ENCODE measurements at regions not wholly inside any gene's neighbourhood (a gene's known extent, or its start where the extent isn't known, plus 50 kb on each side); places are given as distances from the start of the nearest gene placed in this dataset.
"Not testable (repeated sequence)": the region's sequence is repeated elsewhere in the genome, so short reads cannot be mapped to it uniquely, and the experiment has no call there.

DNA sequence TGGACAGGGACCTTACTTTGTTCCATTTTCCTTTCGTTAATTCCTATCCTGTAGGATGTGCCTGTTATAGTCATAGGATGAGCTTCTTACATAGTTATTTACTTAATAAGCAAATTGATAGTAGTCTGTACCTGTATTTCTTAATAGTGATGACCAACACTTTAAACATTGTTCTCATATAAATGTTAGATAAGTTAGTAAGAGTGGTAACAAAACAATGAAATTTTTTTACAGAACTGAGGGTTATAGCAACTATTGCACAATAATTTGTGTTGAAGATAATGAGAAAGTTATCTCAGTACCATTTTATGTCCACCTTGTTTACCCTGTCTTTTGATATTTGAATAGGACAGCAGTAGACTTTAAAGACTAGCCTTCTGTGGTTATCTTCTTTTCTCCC lies 162.9 kb upstream of the ELL2 start:
- DNase-seq = no peak

GRCh38 chr5:96123418-96123817 lies 161.8 kb upstream of the ELL2 start:
- no peak for DNase-seq

DNA sequence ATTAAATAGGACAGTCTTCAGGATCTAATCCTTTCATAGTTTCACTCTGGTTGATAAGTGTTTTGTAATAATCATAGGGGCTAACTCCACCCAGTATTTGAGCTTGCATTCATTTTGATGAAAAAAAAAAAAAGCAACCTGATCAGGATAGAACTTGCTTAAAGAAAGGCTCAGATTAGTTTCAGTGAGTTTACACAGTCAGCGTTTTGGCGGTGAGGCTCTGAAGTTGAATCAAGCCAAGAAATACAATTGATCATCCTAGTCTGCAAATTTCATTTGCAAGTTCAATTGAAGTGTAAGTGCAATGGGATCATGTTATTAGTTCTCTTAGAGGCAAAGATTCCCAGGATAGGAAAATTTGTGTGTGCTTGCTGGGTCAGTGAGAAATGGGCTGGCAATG lies 159.7 kb upstream of the ELL2 start:
- no peak for DNase-seq

- DNase-seq = no peak
Measured at GRCh38 chr5:96120120-96120519, 158.5 kb upstream of the ELL2 start.

GRCh38 chr5:96117771-96118651 lies 156.4 kb upstream of the ELL2 start:
- DNase-seq = no peak

- no peak for DNase-seq
Measured at GRCh38 chr5:96115147-96115807, 153.6 kb upstream of the ELL2 start.

- no peak for DNase-seq
Measured at GRCh38 chr5:96114736-96115135, 153.1 kb upstream of the ELL2 start.

GRCh38 chr5:96113170-96113939 lies 151.7 kb upstream of the ELL2 start:
- DNase-seq = no peak

DNA sequence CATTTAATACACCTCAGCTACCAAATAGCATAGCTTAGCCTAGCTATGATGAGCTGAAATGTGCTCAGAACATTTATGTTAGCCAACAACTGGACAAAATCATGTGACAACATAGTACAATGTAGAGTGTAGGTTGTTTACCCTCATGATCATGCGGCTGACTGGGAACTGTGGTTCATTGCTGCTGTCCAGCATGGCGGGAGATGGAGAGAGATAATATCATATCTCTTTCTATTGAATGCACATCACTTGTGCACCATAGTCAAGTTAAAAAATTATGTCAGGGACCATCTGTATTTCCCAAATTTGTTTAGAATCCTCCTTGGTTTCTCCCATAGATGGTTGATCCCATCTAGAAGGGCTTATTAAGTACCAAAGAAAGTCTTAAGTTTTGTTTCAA lies 151.1 kb upstream of the ELL2 start:
- DNase-seq = no peak

GRCh38 chr5:96112123-96112670 lies 150.5 kb upstream of the ELL2 start:
- DNase-seq = no peak

- DNase-seq = no peak
Measured at GRCh38 chr5:96111080-96111756, 149.6 kb upstream of the ELL2 start.

- no peak for DNase-seq
Measured at GRCh38 chr5:96110300-96110699, 148.6 kb upstream of the ELL2 start.

GRCh38 chr5:96108629-96109028 lies 147.0 kb upstream of the ELL2 start:
- DNase-seq = not testable (repeated sequence)

DNA sequence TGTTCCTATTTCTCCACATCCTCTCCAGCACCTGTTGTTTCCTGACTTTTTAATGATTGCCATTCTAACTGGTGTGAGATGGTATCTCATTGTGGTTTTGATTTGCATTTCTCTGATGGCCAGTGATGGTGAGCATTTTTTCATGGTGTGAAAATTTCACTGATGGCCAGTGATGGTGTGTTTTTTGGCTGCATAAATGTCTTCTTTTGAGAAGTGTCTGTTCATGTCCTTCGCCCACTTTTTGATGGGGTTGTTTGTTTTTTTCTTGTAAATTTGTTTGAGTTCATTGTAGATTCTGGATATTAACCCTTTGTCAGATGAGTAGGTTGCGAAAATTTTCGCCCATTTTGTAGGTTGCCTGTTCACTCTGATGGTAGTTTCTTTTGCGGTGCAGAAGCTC lies 142.2 kb upstream of the ELL2 start:
- DNase-seq = not testable (repeated sequence)

DNA sequence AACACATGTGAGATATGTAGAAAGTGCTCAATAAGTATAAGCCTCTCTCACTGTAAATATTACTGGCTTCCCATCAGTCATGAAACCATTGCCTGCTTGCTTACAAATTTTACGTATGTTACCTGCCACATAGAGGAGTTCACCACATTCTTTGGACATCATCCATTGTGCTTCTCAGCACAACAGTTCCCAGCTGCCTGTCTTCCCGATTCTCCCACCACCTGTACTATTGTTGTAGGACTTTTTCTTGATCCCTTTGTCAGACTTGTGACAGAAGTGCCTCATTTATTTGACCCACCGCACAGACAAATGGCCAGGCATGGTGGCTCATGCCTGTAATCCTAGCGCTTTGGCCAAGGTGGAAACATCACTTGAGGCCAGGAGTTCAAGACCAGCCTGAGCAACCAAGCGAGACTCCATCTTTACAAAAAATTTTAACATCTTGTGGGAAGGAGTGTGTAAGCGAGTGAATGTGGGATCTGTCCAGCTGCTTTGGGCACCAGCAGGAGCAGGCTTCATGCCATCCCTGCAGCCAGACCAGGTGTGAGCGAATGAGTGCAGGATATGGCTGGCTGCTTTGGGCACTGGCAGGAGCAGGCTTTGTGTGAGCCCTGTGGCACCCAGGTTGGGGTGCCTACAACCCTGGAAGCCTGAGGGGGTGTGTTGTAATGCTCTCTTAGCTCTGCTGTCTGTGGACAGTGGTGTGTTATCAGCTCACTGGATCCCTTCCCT lies 139.9 kb upstream of the ELL2 start:
- no peak for DNase-seq

GRCh38 chr5:96097488-96097887 lies 135.8 kb upstream of the ELL2 start:
- DNase-seq = not testable (repeated sequence)

DNA sequence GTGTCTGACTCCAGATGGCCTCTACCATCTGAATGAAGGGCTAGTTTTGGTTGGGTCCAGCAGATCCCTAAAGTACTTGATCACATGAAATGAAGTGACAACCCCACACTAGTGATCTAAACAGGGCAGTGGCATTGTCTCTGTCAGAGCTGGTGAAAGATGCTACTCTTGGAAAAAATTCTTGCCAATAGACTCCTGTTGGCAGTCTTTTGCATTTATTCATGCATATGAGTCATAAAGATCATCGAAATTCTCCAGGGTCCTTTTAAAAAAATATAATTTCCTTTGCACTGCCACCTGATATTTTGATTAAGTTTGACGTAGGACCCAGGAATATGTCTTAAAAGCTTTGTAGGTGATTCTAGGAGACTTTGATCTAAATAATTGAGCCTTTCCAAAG lies 135.1 kb upstream of the ELL2 start:
- no peak for DNase-seq

- DNase-seq = no peak
Measured at GRCh38 chr5:96094904-96095303, 133.3 kb upstream of the ELL2 start.

DNA sequence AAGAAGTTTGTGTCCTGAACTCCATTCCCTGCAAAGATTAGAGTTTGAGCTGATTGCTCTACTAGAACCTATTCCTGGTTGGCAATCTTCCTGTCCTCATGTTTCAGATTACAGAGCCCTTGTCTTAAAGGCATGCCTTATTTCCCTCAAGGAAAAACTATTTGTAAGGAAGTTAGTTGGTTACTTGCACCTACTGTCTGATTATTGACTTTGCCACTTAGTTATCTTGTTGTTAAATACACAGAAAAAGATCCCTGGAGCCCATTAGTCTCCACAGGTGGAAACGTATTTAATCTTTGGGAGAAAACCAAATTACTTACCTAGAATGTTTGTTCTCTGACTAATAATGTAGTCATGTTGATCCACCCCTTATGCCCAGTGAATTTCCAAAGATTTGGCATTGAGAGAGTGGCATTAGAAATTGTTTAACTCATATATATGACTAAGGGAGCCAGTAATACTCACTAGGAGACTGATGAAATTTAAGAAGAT lies 132.3 kb upstream of the ELL2 start:
- no peak for DNase-seq

DNA sequence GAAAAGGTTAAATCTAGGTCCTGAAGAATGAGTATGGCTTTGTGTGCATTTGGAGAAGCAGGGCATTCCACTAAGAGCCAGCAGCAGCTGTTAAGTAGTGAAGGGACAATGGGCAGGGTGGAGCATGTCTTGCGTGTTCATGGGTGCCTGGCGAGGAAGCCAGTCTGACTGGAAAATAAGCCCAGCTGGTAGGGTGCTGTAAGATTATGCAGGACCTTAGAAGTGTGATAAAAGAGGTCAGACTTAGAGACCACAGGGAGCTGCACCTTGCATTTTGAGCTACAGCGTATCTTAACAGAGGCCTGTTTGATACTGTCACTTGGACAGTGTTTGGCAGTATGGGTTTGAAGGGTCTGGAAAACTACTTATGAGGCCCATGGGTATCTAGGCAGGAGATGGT lies 131.7 kb upstream of the ELL2 start:
- no peak for DNase-seq

DNA sequence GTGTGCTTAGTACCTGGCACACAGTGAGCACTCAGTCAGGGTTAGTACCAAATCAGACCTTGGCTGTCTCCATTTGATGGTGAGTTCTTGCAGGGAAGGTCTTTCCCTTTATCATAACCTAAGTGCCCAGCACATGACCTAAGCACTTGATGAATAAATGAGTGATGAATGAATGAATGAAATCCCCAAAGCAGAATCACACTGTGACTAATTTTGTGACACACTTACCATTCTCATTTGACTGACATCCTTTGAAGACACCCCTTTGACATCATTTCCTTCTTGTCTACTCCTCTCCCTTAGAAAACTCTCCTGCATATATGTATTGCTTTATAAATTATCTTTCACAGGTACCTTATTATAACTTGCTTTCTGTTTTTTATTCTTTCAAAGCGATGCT lies 130.2 kb upstream of the ELL2 start:
- no peak for DNase-seq

DNA sequence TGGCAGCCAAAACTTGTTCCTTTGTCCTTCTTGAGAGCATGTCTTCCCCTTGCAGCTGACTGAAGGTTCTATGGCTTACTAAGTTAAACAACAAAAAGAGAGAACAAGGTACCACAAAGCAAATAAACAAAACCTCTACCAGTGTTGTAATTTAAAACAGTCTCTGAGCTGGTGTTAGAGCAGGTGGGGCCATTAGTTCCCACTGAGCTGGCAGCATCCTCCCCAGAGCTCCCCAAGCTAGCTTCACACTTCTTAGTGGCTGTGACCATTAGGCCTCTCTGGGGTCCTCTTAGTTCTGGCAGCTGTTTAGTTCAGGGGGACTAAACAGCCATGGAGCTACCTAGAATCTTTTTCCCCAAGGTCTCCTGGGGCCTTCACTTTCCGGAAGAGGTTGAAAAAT lies 128.6 kb upstream of the ELL2 start:
- no peak for DNase-seq
